CD4-positive, alpha-beta T cell treated with Interleukin-2 at 100 ng/mL for 4 hours (primary cell): ENCODE measurements at regions not wholly inside any gene's neighbourhood (a gene's known extent, or its start where the extent isn't known, plus 50 kb on each side); places are given as distances from the start of the nearest gene placed in this dataset.
A peak's percentile ranks its signal among the peaks of the same experiment; 100 is the strongest.

Source experiments
- DNase-seq: peaks from one replicate; pipeline ENCODE4 v3.0.0-alpha.2; 2020; ENCODE audit warnings: low spot score

- no peak for DNase-seq
Observed at GRCh38 chr7:16978358-16979244, 96.8 kb upstream of the AGR3 start.

GRCh38 chr7:16980539-16980938 is 98.8 kb upstream of the AGR3 start:
- DNase-seq: no peak

GRCh38 chr7:16982640-16983350 is 101.0 kb upstream of the AGR3 start:
- peak; percentile 59 for DNase-seq

GRCh38 chr7:16984375-16984774 is 102.6 kb upstream of the AGR3 start:
- DNase-seq: no peak

- no peak for DNase-seq
Observed at GRCh38 chr7:16985621-16986020, 103.8 kb upstream of the AGR3 start.

- DNase-seq: no peak
Observed at GRCh38 chr7:16986755-16987154, 105.0 kb upstream of the AGR3 start.

- DNase-seq: no peak
Observed at GRCh38 chr7:16989811-16990413, 108.1 kb upstream of the AGR3 start.

- no peak for DNase-seq
Observed at GRCh38 chr7:16991551-16991950, 109.8 kb upstream of the AGR3 start.

- DNase-seq: no peak
Observed at GRCh38 chr7:16993543-16993942, 111.8 kb upstream of the AGR3 start.

- DNase-seq: no peak
Observed at GRCh38 chr7:16998481-16999051, 116.8 kb upstream of the AGR3 start.

GRCh38 chr7:16999541-17000267 is 117.9 kb upstream of the AGR3 start:
- peak; percentile 35 for DNase-seq

GRCh38 chr7:17005271-17005670 is 123.5 kb upstream of the AGR3 start:
- no peak for DNase-seq

- DNase-seq: no peak
Observed at GRCh38 chr7:17007841-17008240, 126.1 kb upstream of the AGR3 start.

- DNase-seq: peak; percentile 65
Observed at GRCh38 chr7:17009007-17009719, 127.4 kb upstream of the AGR3 start.

- no peak for DNase-seq
Observed at GRCh38 chr7:17009933-17010332, 128.2 kb upstream of the AGR3 start.

GRCh38 chr7:17010637-17011300 is 129.0 kb upstream of the AGR3 start:
- DNase-seq: peak; percentile 12

GRCh38 chr7:17013204-17013603 is 131.4 kb upstream of the AGR3 start:
- no peak for DNase-seq

GRCh38 chr7:17014686-17015085 is 132.9 kb upstream of the AGR3 start:
- no peak for DNase-seq

GRCh38 chr7:17015598-17016031 is 133.8 kb upstream of the AGR3 start:
- DNase-seq: peak; percentile 11

- no peak for DNase-seq
Observed at GRCh38 chr7:17016402-17017010, 134.7 kb upstream of the AGR3 start.
